Karpas-422 (cell line): ENCODE measurements at regions not wholly inside any gene's neighbourhood (a gene's known extent, or its start where the extent isn't known, plus 50 kb on each side); places are given as distances from the start of the nearest gene placed in this dataset.

Source experiments
- DNase-seq: peaks from one replicate; pipeline ENCODE4 v3.0.0-alpha.2; 2015
- H2AFZ ChIP-seq: fragments of 200-600 bp; sonication (generic); 2 replicates; pipeline ENCODE4 v1.6.1; 2014; ENCODE audit warnings: antibody characterized with exemption, low read length, mixed read lengths
- H3K27ac ChIP-seq: fragments of 200-600 bp; sonication (generic); 2 replicates; pipeline ENCODE4 v1.5.1; 2014; ENCODE audit warnings: mild to moderate bottlenecking, low read length, moderate library complexity
- H3K27me3 ChIP-seq: fragments of 200-600 bp; sonication (generic); 2 replicates; pipeline ENCODE4 v1.6.1; 2014; ENCODE audit warnings: low read length, mixed read lengths
- H3K36me3 ChIP-seq: fragments of 200-600 bp; sonication (generic); 2 replicates; pipeline ENCODE4 v1.6.1; 2014; ENCODE audit warnings: low read length, mixed read lengths; ENCODE audit not compliant: insufficient read depth
- H3K4me1 ChIP-seq: fragments of 200-600 bp; sonication (generic); 2 replicates; pipeline ENCODE4 v1.6.1; 2014; ENCODE audit warnings: mild to moderate bottlenecking, low read length, mixed read lengths
- H3K4me2 ChIP-seq: fragments of 200-600 bp; sonication (generic); 2 replicates; pipeline ENCODE4 v1.6.1; 2014; ENCODE audit warnings: low read length, low read depth, mild to moderate bottlenecking; ENCODE audit not compliant: poor library complexity, severe bottlenecking
- H3K4me3 ChIP-seq: fragments of 200-600 bp; sonication (generic); 2 replicates; pipeline ENCODE4 v1.5.1; 2014; ENCODE audit warnings: mild to moderate bottlenecking, antibody characterized with exemption, low read length, mixed read lengths
- H3K79me2 ChIP-seq: fragments of 200-600 bp; sonication (generic); 2 replicates; pipeline ENCODE4 v1.6.1; 2014; ENCODE audit warnings: mild to moderate bottlenecking, low read length, mixed read lengths
- H3K9ac ChIP-seq: fragments of 200-600 bp; sonication (generic); 2 replicates; pipeline ENCODE4 v1.6.0; 2014; ENCODE audit warnings: low read length
- H3K9me2 ChIP-seq: fragments of 200-600 bp; sonication (generic), shearing (Covaris generic); replicated peaks from 2 replicates; pipeline ENCODE4 v1.6.0; 2014; ENCODE audit warnings: mild to moderate bottlenecking, low read length, moderate library complexity; ENCODE audit not compliant: insufficient read depth
- H3K9me3 ChIP-seq: fragments of 300-700, 200-600 bp; sonication (generic); 2 replicates; pipeline ENCODE4 v1.6.1; 2014; ENCODE audit warnings: low read length, mixed read lengths
- H4K20me1 ChIP-seq: fragments of 200-600 bp; sonication (generic); 2 replicates; pipeline ENCODE4 v1.6.1; 2014; ENCODE audit warnings: mild to moderate bottlenecking, antibody characterized with exemption, low read length, low read depth; ENCODE audit not compliant: insufficient read depth

DNA sequence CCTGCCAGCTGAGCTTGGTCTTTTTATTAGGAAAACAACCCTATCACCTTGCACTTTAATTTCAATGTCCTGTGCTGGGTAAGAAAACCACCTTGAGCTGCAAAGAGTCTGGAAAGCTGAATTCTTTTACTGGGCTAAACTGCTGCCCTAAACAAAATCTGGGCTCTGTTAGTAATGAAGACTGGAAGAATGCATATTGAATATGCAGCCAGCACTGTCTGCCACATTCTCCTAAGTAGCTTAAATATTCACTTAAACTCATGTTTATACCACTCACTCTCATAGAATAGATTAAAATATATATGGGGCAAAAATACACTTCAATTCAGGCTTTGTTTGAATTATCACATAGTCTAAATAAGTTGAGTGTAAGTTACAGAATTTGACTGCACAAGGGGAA, 158.0 kb downstream of the TGFB2 start:
- Histone ChIP-seq H3K4me1 (no peaks in the 10 kb centered on the region), H3K27me3 (no peaks in the 10 kb centered on the region; the same call in 1 of the 2 replicates), H4K20me1 (no peaks in the 10 kb centered on the region), H3K9ac (no peak overlapping the region), H2AFZ (no peak overlapping the region), H3K9me3 (peaks cover 5% of the 10 kb centered on the region), H3K27ac (no peak overlapping the region), H3K79me2 (no peaks in the 10 kb centered on the region), H3K4me2 (no peak overlapping the region), H3K4me3 (no peak overlapping the region), H3K9me2 (no peaks in the 10 kb centered on the region), H3K36me3 (no peaks in the 10 kb centered on the region)
- DNase-seq, result no peak

DNA sequence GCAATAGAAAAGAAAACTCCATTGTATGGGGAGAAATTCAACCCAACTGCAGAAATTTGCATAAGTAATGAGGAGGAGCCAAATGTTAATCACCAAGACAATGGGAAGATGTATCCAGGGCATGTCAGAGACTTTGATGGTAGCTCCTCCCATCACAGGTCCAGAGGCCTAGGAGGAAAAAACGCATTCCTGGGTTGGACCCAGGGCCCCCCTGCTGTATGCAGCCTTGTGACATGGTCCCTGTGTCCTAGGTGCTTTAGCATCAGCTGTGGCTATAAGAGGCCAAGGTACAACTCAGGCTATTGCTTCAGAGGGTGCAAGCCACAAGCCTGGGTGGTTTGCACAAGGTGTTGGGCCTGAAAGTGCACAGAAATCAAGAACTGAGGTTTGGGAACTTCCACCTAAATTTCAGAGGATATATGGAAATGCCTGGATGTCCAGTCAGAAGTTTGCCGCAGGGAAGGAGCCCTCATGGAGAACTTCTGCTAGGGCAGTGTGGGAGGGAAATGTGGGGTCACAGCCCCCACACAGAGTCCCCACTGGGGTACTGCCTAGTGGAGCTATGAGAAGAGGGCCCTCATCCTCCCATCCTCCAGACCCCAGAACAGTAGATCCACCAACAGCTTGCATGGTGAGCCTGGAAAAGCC, 162.3 kb downstream of the TGFB2 start:
- Histone ChIP-seq H3K27ac (no peak overlapping the region), H4K20me1 (no peaks in the 10 kb centered on the region), H3K79me2 (no peaks in the 10 kb centered on the region), H3K9ac (no peak overlapping the region), H3K9me2 (no peaks in the 10 kb centered on the region), H3K4me1 (no peaks in the 10 kb centered on the region), H3K36me3 (no peaks in the 10 kb centered on the region), H3K27me3 (no peaks in the 10 kb centered on the region; the same call in 1 of the 2 replicates), H3K4me3 (no peak overlapping the region), H2AFZ (no peak overlapping the region), H3K4me2 (no peak overlapping the region), H3K9me3 (peaks cover 5% of the 10 kb centered on the region)
- DNase-seq, result no peak

GRCh38 chr1:218510153-218510772, 165.1 kb downstream of the TGFB2 start:
- Histone ChIP-seq H3K79me2 (no peaks in the 10 kb centered on the region), H3K9me3 (peaks cover 5% of the 10 kb centered on the region), H2AFZ (no peak overlapping the region), H3K27me3 (no peaks in the 10 kb centered on the region; the same call in 1 of the 2 replicates), H4K20me1 (no peaks in the 10 kb centered on the region), H3K9ac (no peak overlapping the region), H3K36me3 (no peaks in the 10 kb centered on the region), H3K4me1 (no peaks in the 10 kb centered on the region), H3K4me3 (no peak overlapping the region), H3K27ac (no peak overlapping the region), H3K9me2 (no peaks in the 10 kb centered on the region), H3K4me2 (no peak overlapping the region)
- no peak for DNase-seq

GRCh38 chr1:218513328-218513727, 168.2 kb downstream of the TGFB2 start:
- H3K9ac ChIP-seq, result no peak overlapping the region
- H2AFZ ChIP-seq, result no peak overlapping the region
- no peaks in the 10 kb centered on the region for H3K27me3 ChIP-seq
- H3K4me3 ChIP-seq, result no peak overlapping the region
- no peak overlapping the region for H3K4me2 ChIP-seq
- no peaks in the 10 kb centered on the region for H3K36me3 ChIP-seq
- no peak for DNase-seq
- no peak overlapping the region for H3K27ac ChIP-seq
- no peaks in the 10 kb centered on the region for H3K9me2 ChIP-seq
- no peaks in the 10 kb centered on the region for H3K4me1 ChIP-seq
- H4K20me1 ChIP-seq, result no peaks in the 10 kb centered on the region
- no peaks in the 10 kb centered on the region for H3K9me3 ChIP-seq
- H3K79me2 ChIP-seq, result no peaks in the 10 kb centered on the region

DNA sequence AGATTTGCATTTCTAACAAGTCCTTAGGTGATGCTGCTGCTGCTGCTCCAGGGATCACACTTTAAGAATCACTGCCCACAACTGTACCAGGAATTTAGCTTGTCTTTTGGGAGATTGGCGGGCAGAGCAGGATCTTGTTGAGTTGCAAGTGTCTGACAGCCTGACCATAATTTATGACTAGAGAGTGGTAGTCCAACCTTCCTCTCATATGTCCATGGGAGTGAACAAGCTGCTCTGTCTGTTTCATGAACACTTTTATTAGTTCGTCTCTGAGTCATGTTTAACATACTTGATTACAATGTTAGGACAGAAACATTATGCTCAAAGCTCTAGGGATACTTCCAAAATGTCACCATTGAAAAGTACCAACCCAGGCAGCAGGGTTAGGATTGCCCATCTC, 169.6 kb downstream of the TGFB2 start:
- no peaks in the 10 kb centered on the region for H3K79me2 ChIP-seq
- DNase-seq, result no peak
- H3K9ac ChIP-seq, result no peak overlapping the region
- no peak overlapping the region for H3K27ac ChIP-seq
- no peaks in the 10 kb centered on the region for H3K4me1 ChIP-seq
- no peak overlapping the region for H3K4me3 ChIP-seq
- no peaks in the 10 kb centered on the region for H3K36me3 ChIP-seq
- no peak overlapping the region for H3K4me2 ChIP-seq
- no peaks in the 10 kb centered on the region for H3K9me2 ChIP-seq
- H3K9me3 ChIP-seq, result no peaks in the 10 kb centered on the region
- no peaks in the 10 kb centered on the region for H3K27me3 ChIP-seq
- no peaks in the 10 kb centered on the region for H4K20me1 ChIP-seq
- no peak overlapping the region for H2AFZ ChIP-seq

DNA sequence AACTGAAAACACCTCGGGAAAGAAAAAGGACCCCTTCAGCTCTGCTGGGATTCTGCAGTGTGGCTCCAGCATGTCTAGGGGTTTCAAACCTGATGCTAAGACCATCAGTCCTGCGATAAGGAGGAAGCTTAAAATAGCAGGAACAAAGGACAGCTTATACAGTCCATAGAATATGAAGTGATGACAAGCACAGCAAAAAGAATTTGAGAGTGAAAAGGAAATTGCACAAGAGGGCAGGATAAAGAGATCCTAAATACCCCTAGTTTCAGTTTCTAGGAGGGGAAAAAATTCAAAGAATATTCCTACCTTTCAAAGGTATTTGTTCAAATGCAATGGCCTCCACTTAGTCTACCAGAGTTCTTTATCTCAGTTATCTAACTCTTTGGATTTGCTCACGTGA, 171.4 kb downstream of the TGFB2 start:
- Histone ChIP-seq H4K20me1 (no peaks in the 10 kb centered on the region), H3K4me1 (no peaks in the 10 kb centered on the region), H3K36me3 (no peaks in the 10 kb centered on the region), H2AFZ (no peak overlapping the region), H3K79me2 (no peaks in the 10 kb centered on the region), H3K27me3 (no peaks in the 10 kb centered on the region), H3K27ac (no peak overlapping the region), H3K9me3 (no peaks in the 10 kb centered on the region), H3K9ac (no peak overlapping the region), H3K9me2 (no peaks in the 10 kb centered on the region), H3K4me2 (no peak overlapping the region), H3K4me3 (no peak overlapping the region)
- DNase-seq, result no peak

DNA sequence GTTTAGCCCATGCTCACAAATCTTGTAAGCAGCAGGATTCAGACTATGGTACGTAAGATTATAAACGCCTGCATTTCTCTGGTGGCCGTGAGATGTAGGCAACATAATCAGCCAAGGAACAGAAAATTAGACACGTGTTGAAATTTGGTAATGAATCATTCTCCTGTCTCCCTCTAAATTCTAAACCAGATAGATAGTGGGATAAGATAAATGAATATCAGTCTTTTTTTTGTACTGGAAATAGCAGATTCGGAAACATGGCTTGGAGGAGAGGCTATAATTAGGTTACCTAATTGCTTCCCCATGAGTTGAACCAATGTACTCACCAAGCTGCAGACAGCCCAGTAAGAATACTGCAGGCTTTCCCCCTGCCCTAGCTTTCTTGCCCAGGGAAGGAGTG, 172.3 kb downstream of the TGFB2 start:
- Histone ChIP-seq H2AFZ (no peak overlapping the region), H3K9me2 (no peaks in the 10 kb centered on the region), H3K4me2 (no peak overlapping the region), H3K9ac (no peak overlapping the region), H3K4me3 (no peak overlapping the region), H3K27ac (no peak overlapping the region), H3K4me1 (no peaks in the 10 kb centered on the region), H3K9me3 (no peaks in the 10 kb centered on the region), H3K36me3 (no peaks in the 10 kb centered on the region), H4K20me1 (no peaks in the 10 kb centered on the region), H3K27me3 (no peaks in the 10 kb centered on the region), H3K79me2 (no peaks in the 10 kb centered on the region)
- DNase-seq, result no peak

DNA sequence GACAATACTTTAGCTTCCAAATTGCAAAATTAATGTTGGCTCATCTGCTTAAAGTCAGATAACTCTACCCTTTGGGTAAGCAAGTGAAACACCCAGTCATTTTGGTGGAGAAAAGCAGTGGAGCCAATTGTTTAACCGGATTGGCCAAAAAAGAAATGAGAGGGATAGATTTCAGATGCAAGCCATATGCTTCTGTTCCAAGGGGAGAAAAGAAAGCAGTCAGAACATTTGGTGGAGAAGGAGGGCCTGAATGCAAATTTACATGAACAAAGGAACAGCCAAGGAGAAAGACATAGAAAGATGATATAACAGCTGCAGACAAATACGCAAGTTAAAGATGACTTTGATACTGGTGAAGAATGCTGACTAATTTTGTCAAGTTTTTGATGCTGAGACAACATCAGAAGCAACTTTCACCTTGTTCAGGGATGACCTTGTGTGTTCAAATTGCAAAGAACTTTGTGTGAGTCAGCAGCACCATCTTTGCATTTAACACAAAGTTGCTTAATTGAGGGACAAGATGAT, 173.1 kb downstream of the TGFB2 start:
- Histone ChIP-seq H3K9me3 (no peaks in the 10 kb centered on the region), H3K36me3 (no peaks in the 10 kb centered on the region), H4K20me1 (no peaks in the 10 kb centered on the region), H3K4me3 (no peak overlapping the region), H3K9me2 (no peaks in the 10 kb centered on the region), H3K4me1 (no peaks in the 10 kb centered on the region), H2AFZ (no peak overlapping the region), H3K9ac (no peak overlapping the region), H3K27me3 (no peaks in the 10 kb centered on the region), H3K27ac (no peak overlapping the region), H3K4me2 (no peak overlapping the region), H3K79me2 (no peaks in the 10 kb centered on the region)
- DNase-seq, result no peak
